Glutamatergic neuron (in vitro differentiated cells): ENCODE measurements at regions not wholly inside any gene's neighbourhood (a gene's known extent, or its start where the extent isn't known, plus 50 kb on each side); places are given as distances from the start of the nearest gene placed in this dataset.

Experiments used
- DNase-seq: peaks from one replicate; pipeline ENCODE4 v3.0.0; 2022
- H3K27ac Mint-ChIP-seq: one replicate; pipeline ENCODE4 v1.8.0; 2020; ENCODE audit warnings: mild to moderate bottlenecking, mixed read lengths, inconsistent platforms; ENCODE audit not compliant: unreplicated experiment
- H3K27me3 Mint-ChIP-seq: one replicate; pipeline ENCODE4 v1.8.0; 2020; ENCODE audit warnings: mild to moderate bottlenecking, moderate library complexity, mixed read lengths, inconsistent platforms; ENCODE audit not compliant: unreplicated experiment
- H3K36me3 Mint-ChIP-seq: one replicate; pipeline ENCODE4 v1.8.0; 2020; ENCODE audit warnings: mild to moderate bottlenecking, mixed read lengths, inconsistent platforms; ENCODE audit not compliant: unreplicated experiment
- H3K4me1 Mint-ChIP-seq: one replicate; pipeline ENCODE4 v1.8.0; 2020; ENCODE audit warnings: mild to moderate bottlenecking, low read depth, mixed read lengths, inconsistent platforms; ENCODE audit not compliant: unreplicated experiment
- H3K4me3 Mint-ChIP-seq: one replicate; pipeline ENCODE4 v1.8.0; 2020; ENCODE audit warnings: mild to moderate bottlenecking, mixed read lengths, inconsistent platforms; ENCODE audit not compliant: unreplicated experiment
- H3K9me3 Mint-ChIP-seq: one replicate; pipeline ENCODE4 v1.8.0; 2020; ENCODE audit warnings: mild to moderate bottlenecking, moderate library complexity, mixed read lengths, inconsistent platforms; ENCODE audit not compliant: unreplicated experiment
- CTCF ChIP-seq: fragments of 200-600 bp; sonication (generic); IDR thresholded peaks from one replicate; pipeline ENCODE4 v1.5.0; 2021; ENCODE audit not compliant: partially characterized antibody, unreplicated experiment

- no peaks in the 10 kb centered on the region for H3K27me3 Mint-ChIP-seq
These were observed 186.5 kb downstream of the SNX19 start for GRCh38 chr11:130729678-130730300.

GRCh38 chr11:130731401-130731800 lies 184.9 kb downstream of the SNX19 start:
- H3K9me3 Mint-ChIP-seq, result peaks cover 6% of the 10 kb centered on the region
- H3K27ac Mint-ChIP-seq, result no peak overlapping the region
- no peak for TF ChIP-seq CTCF
- peaks cover 19% of the 10 kb centered on the region for H3K36me3 Mint-ChIP-seq
- no peaks in the 10 kb centered on the region for H3K4me1 Mint-ChIP-seq
- H3K27me3 Mint-ChIP-seq, result no peaks in the 10 kb centered on the region
- no peak overlapping the region for H3K4me3 Mint-ChIP-seq
- DNase-seq, result no peak

More at GRCh38 chr11:130729678-130730300, 186.5 kb downstream of the SNX19 start:
- no peaks in the 10 kb centered on the region for H3K4me1 Mint-ChIP-seq
- peaks cover 16% of the 10 kb centered on the region for H3K36me3 Mint-ChIP-seq
- DNase-seq, result no peak
- no peak overlapping the region for H3K27ac Mint-ChIP-seq
- no peak for TF ChIP-seq CTCF
- peaks cover 6% of the 10 kb centered on the region for H3K9me3 Mint-ChIP-seq
- H3K4me3 Mint-ChIP-seq, result no peak overlapping the region

GRCh38 chr11:130732476-130732875 lies 183.8 kb downstream of the SNX19 start:
- Mint-ChIP-seq H3K27ac (no peak overlapping the region), H3K36me3 (peaks cover 19% of the 10 kb centered on the region), H3K27me3 (no peaks in the 10 kb centered on the region), H3K4me3 (no peak overlapping the region), H3K4me1 (no peaks in the 10 kb centered on the region), H3K9me3 (peaks cover 6% of the 10 kb centered on the region)
- no peak for DNase-seq
- no peak for TF ChIP-seq CTCF

- H3K4me3 Mint-ChIP-seq, result no peak overlapping the region
- H3K27ac Mint-ChIP-seq, result no peak overlapping the region
- no peak for TF ChIP-seq CTCF
- no peaks in the 10 kb centered on the region for H3K27me3 Mint-ChIP-seq
- no peak for DNase-seq
- H3K4me1 Mint-ChIP-seq, result no peaks in the 10 kb centered on the region
- H3K9me3 Mint-ChIP-seq, result peaks cover 1% of the 10 kb centered on the region
- peaks cover 21% of the 10 kb centered on the region for H3K36me3 Mint-ChIP-seq
These were observed 179.0 kb downstream of the SNX19 start for GRCh38 chr11:130737041-130737830.

GRCh38 chr11:130737866-130738431 lies 178.3 kb downstream of the SNX19 start:
- no peak for DNase-seq
- Mint-ChIP-seq H3K9me3 (peaks cover 1% of the 10 kb centered on the region), H3K4me3 (no peak overlapping the region), H3K27ac (no peak overlapping the region), H3K27me3 (no peaks in the 10 kb centered on the region), H3K36me3 (peaks cover 21% of the 10 kb centered on the region), H3K4me1 (no peaks in the 10 kb centered on the region)
- TF ChIP-seq CTCF, result no peak
